ENCODE measurements at regions not wholly inside any gene's neighbourhood (a gene's known extent, or its start where the extent isn't known, plus 50 kb on each side); places are given as distances from the start of the nearest gene placed in this dataset.

GRCh38 chr13:107205318-107206104 is 637.6 kb upstream of the ARGLU1 start:
- peak; percentile 21 to 50 (median 38) for DNase-seq (ENCODE audit: low read depth in 3 of 3)

- DNase-seq (ENCODE audit: low read depth in 3 of 3), result no peak
Observed at GRCh38 chr13:107203146-107203847, 635.4 kb upstream of the ARGLU1 start.

- no peak for DNase-seq (ENCODE audit: low read depth in 3 of 3)
Observed at GRCh38 chr13:107202371-107203023, 634.6 kb upstream of the ARGLU1 start.

GRCh38 chr13:107200491-107200890 is 632.6 kb upstream of the ARGLU1 start:
- DNase-seq (ENCODE audit: low read depth in 3 of 3), result no peak

GRCh38 chr13:107192289-107192688 is 624.4 kb upstream of the ARGLU1 start:
- DNase-seq (ENCODE audit: low read depth in 3 of 3), result no peak

DNA sequence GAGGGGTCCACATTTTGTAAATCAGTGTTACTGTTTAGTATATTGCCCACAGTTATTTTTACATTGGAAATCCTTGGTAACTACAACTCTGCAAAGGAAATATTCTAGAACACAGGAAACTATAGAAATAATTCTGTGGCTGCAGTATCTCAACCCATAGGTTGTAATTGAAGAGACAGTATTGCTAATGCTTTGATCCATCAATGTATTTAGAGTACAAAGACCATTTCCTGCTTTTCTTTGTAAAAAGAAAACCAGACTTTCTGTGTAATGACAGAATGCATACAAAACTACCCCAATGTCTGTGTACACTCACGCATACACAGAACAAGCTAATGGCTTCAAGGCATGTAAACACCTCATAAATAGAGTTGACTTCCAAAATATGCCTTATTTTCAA is 622.1 kb upstream of the ARGLU1 start:
- no peak for DNase-seq (ENCODE audit: low read depth in 3 of 3)

GRCh38 chr13:107185889-107186288 is 618.0 kb upstream of the ARGLU1 start:
- no peak for DNase-seq (ENCODE audit: low read depth in 3 of 3)

DNA sequence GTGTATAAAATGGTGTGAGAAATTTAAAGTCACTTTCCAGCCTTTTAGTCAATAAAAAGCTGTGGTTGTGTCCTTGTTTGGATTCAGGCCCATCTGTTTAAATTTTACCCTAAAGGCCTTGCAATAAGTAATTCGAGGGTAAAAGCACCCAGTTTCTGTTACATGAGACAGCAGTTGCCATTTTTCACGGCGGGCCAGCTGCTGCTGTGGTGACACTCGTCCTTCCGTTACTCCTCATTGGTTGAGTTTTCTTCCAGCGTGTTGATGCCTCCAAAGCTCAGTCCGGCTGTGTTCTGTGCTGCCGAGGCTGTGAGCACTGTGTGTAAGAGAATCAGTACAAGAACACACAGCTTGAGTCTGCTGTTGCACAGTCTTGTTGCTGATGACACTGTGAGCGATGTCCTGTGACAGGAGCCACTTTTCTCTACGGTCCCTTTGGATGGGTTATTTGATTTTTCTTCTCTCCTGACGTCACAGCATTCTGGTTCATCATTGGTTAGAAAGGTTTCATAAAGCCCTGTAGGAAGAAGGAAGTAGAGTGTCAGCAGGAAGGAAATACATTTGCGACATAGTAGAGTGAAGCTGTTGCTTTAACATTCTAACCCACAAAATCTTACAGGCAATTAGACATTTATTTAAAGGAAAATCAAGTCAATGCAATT is 602.5 kb upstream of the ARGLU1 start:
- no peak for DNase-seq (ENCODE audit: low read depth in 3 of 3)

DNA sequence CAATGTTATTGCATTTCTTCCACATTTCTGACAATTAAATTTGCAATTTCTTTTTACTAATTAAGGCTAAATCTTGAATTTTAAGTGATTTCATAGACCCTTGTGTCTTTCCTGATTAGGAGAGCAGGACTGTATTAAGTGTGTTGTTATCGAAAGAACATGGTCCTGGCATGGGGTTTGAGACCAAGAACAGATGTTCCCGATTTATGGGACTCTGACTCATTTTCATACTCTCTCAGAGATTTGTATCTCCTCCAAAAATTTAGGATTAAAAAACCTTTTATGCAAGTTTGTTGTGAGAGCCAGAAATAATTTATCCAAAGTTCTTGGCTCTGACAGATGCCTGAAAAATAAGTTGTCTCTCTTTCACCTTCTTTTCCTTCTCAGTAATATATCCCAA is 589.3 kb upstream of the ARGLU1 start:
- no peak for DNase-seq (ENCODE audit: low read depth in 3 of 3)

DNA sequence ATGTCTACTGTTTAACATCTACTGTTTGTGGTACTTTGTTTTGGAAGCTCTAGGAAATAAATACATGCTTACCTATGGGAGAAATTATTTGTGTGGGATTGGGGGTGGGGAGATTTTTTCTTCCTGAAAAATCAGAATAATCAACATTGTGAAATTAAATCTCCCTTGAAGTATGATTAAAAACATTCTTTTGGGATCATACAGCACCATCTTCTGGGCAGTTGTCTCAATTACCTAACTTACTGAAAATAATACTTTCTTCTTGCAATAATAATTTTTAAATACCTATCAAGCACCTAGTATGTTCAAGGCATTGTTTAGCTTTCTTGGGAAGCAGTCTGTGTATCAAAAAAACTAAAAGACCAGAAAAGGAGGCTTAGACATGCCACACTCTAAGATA is 576.5 kb upstream of the ARGLU1 start:
- DNase-seq (ENCODE audit: low read depth in 3 of 3), result no peak

- DNase-seq (ENCODE audit: low read depth in 3 of 3), result no peak
Observed at GRCh38 chr13:107141767-107142166, 573.8 kb upstream of the ARGLU1 start.

GRCh38 chr13:107139006-107139405 is 571.1 kb upstream of the ARGLU1 start:
- DNase-seq (ENCODE audit: low read depth in 3 of 3), result no peak

DNA sequence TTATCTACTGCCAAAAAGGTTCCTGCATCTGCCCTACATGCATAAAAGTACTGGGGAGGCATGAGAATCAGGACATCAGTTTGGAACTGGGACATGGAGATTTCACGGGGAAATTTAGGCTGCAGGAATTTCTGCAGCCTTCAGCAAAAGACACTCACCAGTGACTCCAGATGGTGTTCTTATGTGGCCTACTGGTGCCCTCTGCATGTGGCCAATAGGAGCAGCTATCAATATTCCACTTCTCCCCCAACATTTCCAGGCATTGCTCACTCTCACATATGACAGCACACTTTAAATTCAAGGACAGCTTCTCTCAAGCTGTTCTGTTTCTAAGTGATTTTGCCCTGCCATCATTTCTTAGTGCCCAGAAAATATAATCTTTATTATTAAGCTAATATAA is 570.5 kb upstream of the ARGLU1 start:
- DNase-seq (ENCODE audit: low read depth in 3 of 3), result no peak

- DNase-seq (ENCODE audit: low read depth in 3 of 3), result no peak
Observed at GRCh38 chr13:107133950-107134349, 566.0 kb upstream of the ARGLU1 start.

- no peak for DNase-seq (ENCODE audit: low read depth in 3 of 3)
Observed at GRCh38 chr13:107130566-107130965, 562.6 kb upstream of the ARGLU1 start.

DNA sequence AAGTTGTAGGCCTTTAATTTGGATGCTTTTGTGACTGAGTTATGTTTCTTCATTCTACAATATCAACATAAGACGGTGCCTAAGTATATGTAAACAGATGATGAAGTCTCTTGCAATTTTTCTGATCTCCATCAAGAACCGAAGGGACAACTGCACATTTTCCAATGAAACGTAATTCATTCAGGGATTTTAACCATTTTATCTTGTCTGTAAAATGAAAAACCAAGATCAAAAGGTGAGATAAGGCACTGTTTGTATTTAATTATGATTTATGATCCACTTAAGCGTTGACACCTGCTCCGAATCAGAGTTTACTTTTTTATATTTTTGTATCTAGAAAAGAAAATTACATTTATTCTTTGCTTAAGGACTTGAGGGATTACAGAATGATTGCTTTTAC is 556.8 kb upstream of the ARGLU1 start:
- DNase-seq (ENCODE audit: low read depth in 3 of 3), result no peak

- DNase-seq (ENCODE audit: low read depth in 3 of 3), result no peak
Observed at GRCh38 chr13:107124129-107124718, 556.3 kb upstream of the ARGLU1 start.

- no peak for DNase-seq (ENCODE audit: low read depth in 3 of 3)
Observed at GRCh38 chr13:107121793-107122192, 553.9 kb upstream of the ARGLU1 start.

DNA sequence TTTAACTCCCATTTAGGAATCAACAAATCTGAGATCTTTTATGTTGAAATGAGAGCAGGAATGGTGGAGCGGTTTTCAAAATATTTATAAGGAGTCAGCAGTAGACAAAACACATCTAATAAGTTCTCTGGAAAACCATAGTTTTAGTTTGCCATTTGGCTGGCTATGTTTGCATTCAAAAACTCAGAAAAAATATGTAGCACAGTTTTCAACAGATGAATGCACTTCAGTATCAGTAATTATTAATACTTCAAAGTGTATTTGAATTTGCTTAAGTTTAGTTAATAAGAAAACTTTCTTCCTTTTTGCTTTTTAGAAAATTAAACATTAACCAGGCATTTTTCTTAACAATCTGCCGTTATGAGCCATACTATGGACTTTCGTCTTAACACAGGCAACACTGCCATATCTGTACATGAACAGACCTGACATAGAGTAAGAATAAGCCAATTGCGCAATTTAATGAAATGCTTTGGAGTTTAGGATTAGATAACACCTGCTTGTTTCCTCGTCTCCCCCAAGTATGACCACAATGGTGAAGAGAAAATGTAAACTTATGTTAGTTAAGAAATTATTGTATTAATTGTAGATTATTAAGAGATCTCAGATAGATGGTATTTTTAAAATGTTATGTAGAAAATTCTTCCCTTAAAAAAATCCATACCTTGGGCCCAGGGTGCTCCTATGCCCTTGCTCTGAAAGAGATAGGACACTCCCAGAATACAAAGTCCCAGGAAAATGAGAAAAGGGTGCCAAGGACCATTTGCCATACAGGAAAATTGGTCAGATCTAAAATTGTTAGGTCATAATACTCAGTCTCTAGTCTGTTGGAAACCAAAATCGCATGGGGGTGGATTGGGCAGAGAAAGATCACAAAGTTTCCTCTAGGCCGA is 552.3 kb upstream of the ARGLU1 start:
- DNase-seq (ENCODE audit: low read depth in 3 of 3), result no peak

GRCh38 chr13:107118506-107118905 is 550.6 kb upstream of the ARGLU1 start:
- no peak for DNase-seq (ENCODE audit: low read depth in 3 of 3)
